SJSA1 (cell line): ENCODE measurements at regions not wholly inside any gene's neighbourhood (a gene's known extent, or its start where the extent isn't known, plus 50 kb on each side); places are given as distances from the start of the nearest gene placed in this dataset.

Experiments
- DNase-seq, 2 experiments: peaks; one replicate each; pipeline ENCODE4 v3.0.0-alpha.2; 2015 to 2020; ENCODE audit warnings: low spot score in 2 of 2, low read depth in 1 of 2
- H3K27ac ChIP-seq: fragments of 250-450 bp; sonication (Bioruptor Pico); 2 replicates; pipeline ENCODE4 v1.5.1; 2020; ENCODE audit warnings: mild to moderate bottlenecking, moderate library complexity
- H3K27me3 ChIP-seq: fragments of 250-450 bp; sonication (Bioruptor Pico); replicated peaks from 2 replicates; pipeline ENCODE4 v1.5.1; 2020; ENCODE audit warnings: mild to moderate bottlenecking, moderate library complexity
- H3K36me3 ChIP-seq: fragments of 250-450 bp; sonication (Bioruptor Pico); 2 replicates; pipeline ENCODE4 v1.5.1; 2020; ENCODE audit warnings: mild to moderate bottlenecking
- H3K4me1 ChIP-seq: fragments of 250-450 bp; sonication (Bioruptor Pico); replicated peaks from 2 replicates; pipeline ENCODE4 v1.6.1; 2021; ENCODE audit warnings: mild to moderate bottlenecking
- H3K4me3 ChIP-seq: fragments of 250-450 bp; sonication (Bioruptor Pico); 2 replicates; pipeline ENCODE4 v1.5.1; 2020; ENCODE audit warnings: mild to moderate bottlenecking
- H3K9me3 ChIP-seq: fragments of 250-450 bp; sonication (Bioruptor Pico); replicated peaks from 2 replicates; pipeline ENCODE4 v1.5.1; 2020; ENCODE audit warnings: mild to moderate bottlenecking

- DNase-seq, result no peak
- no peaks in the 10 kb centered on the region for H3K9me3 ChIP-seq
- no peak overlapping the region for H3K4me3 ChIP-seq
- H3K36me3 ChIP-seq, result no peaks in the 10 kb centered on the region
- no peak overlapping the region for H3K27ac ChIP-seq
- H3K4me1 ChIP-seq, result no peaks in the 10 kb centered on the region
- no peaks in the 10 kb centered on the region for H3K27me3 ChIP-seq
These were observed 167.2 kb upstream of the WDR1 start for GRCh38 chr4:10283761-10284160.

- Histone ChIP-seq H3K9me3 (no peaks in the 10 kb centered on the region), H3K4me3 (no peak overlapping the region), H3K27me3 (no peaks in the 10 kb centered on the region), H3K4me1 (no peaks in the 10 kb centered on the region), H3K36me3 (no peaks in the 10 kb centered on the region), H3K27ac (no peak overlapping the region)
- no peak for DNase-seq
These were observed 165.4 kb upstream of the WDR1 start for GRCh38 chr4:10281996-10282395.

GRCh38 chr4:10279261-10279660 lies 162.7 kb upstream of the WDR1 start:
- Histone ChIP-seq H3K9me3 (no peaks in the 10 kb centered on the region), H3K4me3 (no peak overlapping the region), H3K27ac (no peak overlapping the region), H3K27me3 (no peaks in the 10 kb centered on the region), H3K36me3 (no peaks in the 10 kb centered on the region), H3K4me1 (no peaks in the 10 kb centered on the region)
- no peak for DNase-seq

DNA sequence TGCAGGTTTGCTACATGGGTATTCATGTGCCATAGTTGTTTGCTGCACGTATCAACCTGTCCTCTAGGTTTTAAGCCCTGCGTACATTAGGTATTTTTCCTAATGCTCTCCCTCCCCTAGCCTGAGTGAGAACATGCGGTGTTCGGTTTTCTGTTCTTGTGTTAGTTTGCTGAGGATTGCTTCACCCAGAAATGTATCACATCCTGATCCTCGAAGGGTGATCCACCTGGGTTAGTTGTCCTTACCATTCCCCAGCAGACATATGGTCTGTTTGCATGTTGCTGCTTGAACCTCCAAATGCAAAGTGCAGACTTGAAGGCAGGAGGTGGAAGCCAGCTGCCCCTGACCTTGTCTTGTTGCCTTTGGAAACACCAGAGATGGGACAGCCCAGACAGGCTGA lies 161.5 kb upstream of the WDR1 start:
- Histone ChIP-seq H3K27ac (no peak overlapping the region), H3K9me3 (no peaks in the 10 kb centered on the region), H3K4me1 (no peaks in the 10 kb centered on the region), H3K36me3 (no peaks in the 10 kb centered on the region), H3K4me3 (no peak overlapping the region), H3K27me3 (no peaks in the 10 kb centered on the region)
- DNase-seq, result no peak

- H3K4me1 ChIP-seq, result no peaks in the 10 kb centered on the region
- no peaks in the 10 kb centered on the region for H3K9me3 ChIP-seq
- no peak for DNase-seq
- no peak overlapping the region for H3K4me3 ChIP-seq
- H3K27me3 ChIP-seq, result no peaks in the 10 kb centered on the region
- H3K27ac ChIP-seq, result no peak overlapping the region
- no peaks in the 10 kb centered on the region for H3K36me3 ChIP-seq
These were observed 159.6 kb upstream of the WDR1 start for GRCh38 chr4:10276152-10276551.

DNA sequence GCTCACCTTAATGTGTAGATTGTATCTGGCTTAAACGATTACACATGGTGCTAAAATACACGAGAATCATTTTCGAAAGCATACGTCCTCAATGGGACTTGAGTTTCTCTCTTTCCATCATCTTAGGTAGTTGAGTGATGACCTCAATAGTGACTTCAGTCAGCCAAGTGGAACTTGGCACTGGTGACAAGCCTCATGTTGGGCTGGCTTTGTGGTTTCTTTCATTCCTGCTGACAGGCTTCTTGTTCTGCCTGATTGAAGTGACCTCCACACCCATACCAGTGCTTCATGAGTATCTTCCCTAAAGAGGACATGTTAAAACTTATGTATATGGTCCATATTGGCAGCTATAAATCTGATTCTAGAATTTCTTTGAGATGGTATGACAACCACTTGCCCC lies 159.1 kb upstream of the WDR1 start:
- H3K27ac ChIP-seq, result no peak overlapping the region
- H3K36me3 ChIP-seq, result no peaks in the 10 kb centered on the region
- no peaks in the 10 kb centered on the region for H3K9me3 ChIP-seq
- no peak for DNase-seq
- no peaks in the 10 kb centered on the region for H3K4me1 ChIP-seq
- H3K4me3 ChIP-seq, result no peak overlapping the region
- no peaks in the 10 kb centered on the region for H3K27me3 ChIP-seq

DNA sequence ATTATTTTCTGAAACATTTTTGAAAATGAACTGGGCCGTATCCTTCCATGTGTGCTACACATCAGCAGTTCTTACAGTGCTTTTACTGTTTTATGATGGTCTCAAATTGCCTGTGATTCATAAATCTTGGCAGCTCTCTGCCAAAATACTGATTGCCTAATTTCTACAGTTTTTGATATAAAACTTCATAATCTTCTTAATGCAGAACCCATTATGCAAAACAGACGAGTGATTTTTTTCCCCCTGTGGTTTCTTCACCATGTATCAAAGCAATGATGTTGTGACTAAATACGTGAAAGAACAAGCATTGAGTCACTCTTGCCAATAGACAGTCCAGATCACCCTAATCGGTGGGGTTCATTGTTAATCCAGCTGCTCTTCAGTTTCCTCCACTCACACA lies 156.4 kb upstream of the WDR1 start:
- no peaks in the 10 kb centered on the region for H3K36me3 ChIP-seq
- no peaks in the 10 kb centered on the region for H3K9me3 ChIP-seq
- no peak for DNase-seq
- no peaks in the 10 kb centered on the region for H3K4me1 ChIP-seq
- no peak overlapping the region for H3K27ac ChIP-seq
- H3K27me3 ChIP-seq, result no peaks in the 10 kb centered on the region
- H3K4me3 ChIP-seq, result no peak overlapping the region

GRCh38 chr4:10272511-10272910 lies 155.9 kb upstream of the WDR1 start:
- no peaks in the 10 kb centered on the region for H3K4me1 ChIP-seq
- H3K9me3 ChIP-seq, result no peaks in the 10 kb centered on the region
- H3K27ac ChIP-seq, result no peak overlapping the region
- no peaks in the 10 kb centered on the region for H3K27me3 ChIP-seq
- no peak for DNase-seq
- H3K36me3 ChIP-seq, result no peaks in the 10 kb centered on the region
- no peak overlapping the region for H3K4me3 ChIP-seq

- no peak overlapping the region for H3K27ac ChIP-seq
- no peak for DNase-seq
- no peaks in the 10 kb centered on the region for H3K4me1 ChIP-seq
- no peak overlapping the region for H3K4me3 ChIP-seq
- H3K9me3 ChIP-seq, result no peaks in the 10 kb centered on the region
- H3K36me3 ChIP-seq, result no peaks in the 10 kb centered on the region
- H3K27me3 ChIP-seq, result no peaks in the 10 kb centered on the region
These were observed 150.5 kb upstream of the WDR1 start for GRCh38 chr4:10267066-10267465.

- H3K27ac ChIP-seq, result no peak overlapping the region
- H3K4me3 ChIP-seq, result no peak overlapping the region
- no peaks in the 10 kb centered on the region for H3K36me3 ChIP-seq
- no peaks in the 10 kb centered on the region for H3K9me3 ChIP-seq
- no peak for DNase-seq
- no peaks in the 10 kb centered on the region for H3K4me1 ChIP-seq
- no peaks in the 10 kb centered on the region for H3K27me3 ChIP-seq
These were observed 144.2 kb upstream of the WDR1 start for GRCh38 chr4:10260777-10261176.

GRCh38 chr4:10259976-10260375 lies 143.4 kb upstream of the WDR1 start:
- Histone ChIP-seq H3K27me3 (no peaks in the 10 kb centered on the region), H3K4me3 (no peak overlapping the region), H3K4me1 (no peaks in the 10 kb centered on the region), H3K9me3 (no peaks in the 10 kb centered on the region), H3K27ac (no peak overlapping the region), H3K36me3 (no peaks in the 10 kb centered on the region)
- no peak for DNase-seq

DNA sequence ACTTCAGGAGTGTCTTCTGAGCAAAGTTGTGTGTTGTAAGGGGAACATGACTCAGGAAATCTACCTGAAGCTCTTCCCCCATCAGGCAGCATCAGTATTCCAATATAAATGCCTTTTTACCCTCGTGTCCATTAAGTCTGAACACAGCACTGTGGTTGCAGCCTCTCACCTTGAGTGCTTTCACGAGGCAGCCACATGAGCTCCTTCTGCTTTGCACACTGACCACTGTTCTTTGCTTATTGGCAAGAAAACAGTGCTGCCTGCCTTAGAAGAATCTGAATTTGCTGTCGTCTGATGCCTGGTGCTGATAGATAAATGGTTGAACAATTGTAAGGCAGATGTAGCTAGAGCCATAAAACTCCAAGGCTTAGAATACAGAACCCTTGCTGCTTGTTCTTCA lies 139.6 kb upstream of the WDR1 start:
- no peak for DNase-seq

DNA sequence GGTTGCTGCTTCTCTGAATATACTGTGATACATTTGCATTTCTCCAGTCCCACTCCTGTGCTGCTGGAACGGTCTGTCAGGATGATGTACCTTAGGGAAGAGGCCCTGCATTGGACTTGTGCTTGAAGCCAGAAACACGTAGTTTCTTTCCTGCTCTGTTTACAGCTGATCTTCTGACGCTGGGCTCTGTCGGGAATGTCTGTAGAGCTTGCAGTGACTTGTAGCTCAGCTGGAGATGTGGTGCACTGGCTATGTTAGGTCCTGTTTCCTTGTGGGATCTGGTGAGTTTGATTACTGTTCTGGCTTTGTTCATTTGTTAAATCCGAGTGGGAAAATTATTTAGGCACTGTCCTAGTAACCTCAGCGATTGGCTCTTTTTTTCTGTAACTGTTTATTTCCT lies 137.2 kb upstream of the WDR1 start:
- Histone ChIP-seq H3K4me1 (no peaks in the 10 kb centered on the region), H3K4me3 (no peak overlapping the region), H3K36me3 (no peaks in the 10 kb centered on the region), H3K9me3 (no peaks in the 10 kb centered on the region), H3K27ac (no peak overlapping the region), H3K27me3 (no peaks in the 10 kb centered on the region)
- no peak for DNase-seq

More for the DNA sequence above, 139.6 kb upstream of the WDR1 start:
- no peak overlapping the region for H3K4me3 ChIP-seq
- H3K27ac ChIP-seq, result no peak overlapping the region
- H3K4me1 ChIP-seq, result no peaks in the 10 kb centered on the region
- H3K9me3 ChIP-seq, result no peaks in the 10 kb centered on the region
- no peaks in the 10 kb centered on the region for H3K36me3 ChIP-seq
- H3K27me3 ChIP-seq, result no peaks in the 10 kb centered on the region

GRCh38 chr4:10245751-10246150 lies 129.2 kb upstream of the WDR1 start:
- no peaks in the 10 kb centered on the region for H3K4me1 ChIP-seq
- DNase-seq, result no peak
- H3K27ac ChIP-seq, result no peak overlapping the region
- H3K27me3 ChIP-seq, result no peaks in the 10 kb centered on the region
- H3K36me3 ChIP-seq, result no peaks in the 10 kb centered on the region
- no peak overlapping the region for H3K4me3 ChIP-seq
- H3K9me3 ChIP-seq, result no peaks in the 10 kb centered on the region

GRCh38 chr4:10243856-10244255 lies 127.3 kb upstream of the WDR1 start:
- H3K36me3 ChIP-seq, result no peaks in the 10 kb centered on the region
- no peak for DNase-seq
- no peaks in the 10 kb centered on the region for H3K27me3 ChIP-seq

More at GRCh38 chr4:10243856-10244255, 127.3 kb upstream of the WDR1 start:
- H3K4me1 ChIP-seq, result no peaks in the 10 kb centered on the region
- no peak overlapping the region for H3K27ac ChIP-seq
- no peak overlapping the region for H3K4me3 ChIP-seq
- H3K9me3 ChIP-seq, result no peaks in the 10 kb centered on the region
